ENCODE measurements at regions not wholly inside any gene's neighbourhood (a gene's known extent, or its start where the extent isn't known, plus 50 kb on each side); places are given as distances from the start of the nearest gene placed in this dataset.

DNA sequence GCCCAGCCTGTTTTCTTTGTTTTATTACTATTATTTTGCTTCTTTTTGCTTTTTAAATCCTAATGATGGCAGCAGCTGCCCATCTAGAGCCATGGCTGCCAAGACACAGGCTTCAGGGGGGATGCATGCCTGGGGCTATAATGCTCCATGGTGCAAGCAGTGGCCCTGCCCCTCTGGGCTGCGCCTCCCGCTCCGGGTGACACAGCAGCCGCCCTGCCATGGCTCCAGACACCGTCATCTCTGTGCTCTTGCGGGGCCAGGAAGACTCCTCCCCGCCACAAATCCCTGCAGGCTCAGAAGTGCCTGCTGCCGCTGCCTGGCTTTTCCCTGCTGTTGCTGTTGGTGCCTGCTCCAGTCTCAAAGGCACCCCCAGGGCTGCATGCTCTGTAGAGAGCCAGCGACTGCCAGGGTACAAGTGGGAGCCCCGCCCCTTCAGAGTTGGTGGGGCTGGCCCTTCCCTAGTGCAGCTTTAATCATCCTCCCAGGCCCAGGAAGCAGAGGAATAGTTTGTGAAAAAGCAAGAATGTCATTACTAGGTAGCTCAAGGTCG lies 581.5 kb downstream of the FGF9 start:
- no peak for DNase-seq

DNA sequence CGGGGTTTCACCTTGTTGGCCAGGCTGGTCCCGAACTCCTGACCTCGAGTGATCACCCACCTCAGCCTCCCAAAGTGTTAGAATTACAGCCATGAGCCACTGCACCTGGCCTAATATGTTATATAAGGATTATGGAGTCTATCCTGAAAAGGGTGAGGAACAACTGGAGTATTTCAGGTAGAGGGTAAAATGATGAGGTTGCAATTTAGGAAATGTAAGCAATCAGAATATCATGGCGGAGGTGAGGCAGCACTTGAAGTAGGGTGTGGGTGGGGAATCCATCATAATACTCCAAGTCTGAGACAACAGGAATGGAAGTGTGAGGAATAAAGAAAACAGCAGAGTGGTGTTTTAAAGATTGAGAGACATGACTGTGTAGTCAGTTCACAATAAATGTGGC lies 582.2 kb downstream of the FGF9 start:
- no peak for DNase-seq

- no peak for DNase-seq
Observed at GRCh38 chr13:22256111-22256639, 585.3 kb downstream of the FGF9 start.

GRCh38 chr13:22262001-22262885 lies 591.4 kb downstream of the FGF9 start:
- no peak for DNase-seq

DNA sequence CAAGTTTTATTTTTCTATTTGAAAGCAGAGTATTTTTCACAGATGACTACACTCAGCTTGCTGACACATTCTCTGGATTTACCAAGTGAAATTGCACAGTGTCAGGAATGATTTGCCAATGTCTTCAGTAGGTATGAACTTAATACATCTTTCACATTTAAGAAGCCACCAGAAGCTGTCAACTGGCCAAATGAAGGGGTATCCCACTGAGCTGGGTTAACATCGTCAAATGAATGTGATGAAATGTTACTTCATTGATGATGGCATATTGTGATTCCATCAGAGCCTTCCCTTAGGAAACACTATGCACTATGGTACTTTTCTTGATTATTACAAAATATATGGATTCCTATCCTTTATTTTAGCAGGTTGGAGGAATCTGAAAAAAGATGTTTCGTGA lies 592.3 kb downstream of the FGF9 start:
- DNase-seq: no peak

DNA sequence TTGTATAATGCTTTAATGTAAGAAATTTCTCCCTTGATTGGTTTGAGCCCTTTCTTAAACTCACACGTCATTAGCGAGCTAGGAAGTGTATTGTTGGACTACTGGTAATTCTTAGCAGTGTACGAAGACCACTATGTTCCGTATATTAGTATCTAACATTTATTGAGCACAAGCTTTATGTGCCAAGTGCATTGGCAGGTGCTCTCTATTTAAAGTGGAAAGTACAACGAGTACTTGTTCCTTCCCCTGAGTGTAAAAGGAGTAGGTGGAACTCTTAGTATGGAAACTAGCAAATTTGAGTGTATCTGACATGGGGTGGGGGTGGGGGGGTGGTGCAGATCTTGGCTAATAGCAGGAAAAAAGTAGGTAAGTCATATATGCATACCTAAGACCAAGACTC lies 594.7 kb downstream of the FGF9 start:
- DNase-seq: no peak

DNA sequence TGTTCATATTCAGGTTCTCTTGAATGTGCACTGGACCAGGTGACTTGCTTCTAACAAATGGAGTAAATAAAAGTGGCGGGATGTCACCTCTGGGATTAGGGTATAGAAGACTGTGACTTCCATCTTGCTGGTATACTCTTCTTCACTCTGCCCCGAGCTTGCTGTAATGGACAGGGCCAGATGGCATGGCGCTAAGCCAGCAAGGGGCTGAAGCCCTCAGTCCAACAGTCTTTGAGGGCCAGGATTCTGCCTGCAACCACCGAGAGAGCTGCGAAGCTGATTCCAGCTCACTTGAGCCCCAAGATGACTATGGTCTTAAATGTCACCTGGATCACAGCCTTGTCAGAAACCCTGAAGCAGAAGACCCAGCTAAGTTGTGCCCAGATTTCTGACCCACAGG lies 600.0 kb downstream of the FGF9 start:
- peak; percentile 43 for DNase-seq

DNA sequence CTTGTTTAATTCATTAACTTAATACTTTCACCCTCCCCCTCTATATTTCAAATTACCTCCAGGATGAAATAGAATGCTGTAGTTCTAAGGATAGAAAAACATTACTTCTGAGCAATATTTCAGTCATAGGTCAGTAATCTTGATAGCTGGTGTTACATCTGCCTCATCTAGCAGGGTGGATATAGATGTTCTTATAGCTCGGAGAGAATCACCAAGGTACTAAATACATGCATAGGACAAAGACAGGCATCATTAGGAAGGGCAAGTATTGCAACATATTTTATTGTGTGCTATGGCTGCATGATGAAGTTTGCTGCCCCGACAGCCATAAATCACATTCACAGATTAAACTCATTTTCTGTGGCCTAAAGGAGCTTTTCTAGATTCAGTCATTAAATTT lies 601.0 kb downstream of the FGF9 start:
- no peak for DNase-seq

DNA sequence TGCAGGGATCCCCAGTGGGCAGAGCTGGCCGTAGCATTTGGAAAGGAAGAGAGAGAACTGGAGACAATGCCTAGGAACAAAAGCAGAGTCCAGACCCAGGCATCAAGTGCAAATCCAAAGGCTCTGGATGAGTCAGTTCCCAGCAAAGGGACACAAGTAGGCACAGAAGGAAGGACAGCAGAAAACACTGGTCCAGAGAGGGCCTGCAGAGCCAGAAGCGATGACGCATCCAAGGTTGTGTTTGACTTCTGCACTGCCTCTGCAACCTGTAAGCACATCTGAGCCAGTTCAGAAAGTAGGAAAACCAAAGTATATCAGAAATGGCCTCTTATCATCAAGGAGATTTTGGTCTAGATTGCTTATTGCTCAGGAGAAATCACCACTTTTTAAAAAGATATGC lies 604.5 kb downstream of the FGF9 start:
- no peak for DNase-seq

DNA sequence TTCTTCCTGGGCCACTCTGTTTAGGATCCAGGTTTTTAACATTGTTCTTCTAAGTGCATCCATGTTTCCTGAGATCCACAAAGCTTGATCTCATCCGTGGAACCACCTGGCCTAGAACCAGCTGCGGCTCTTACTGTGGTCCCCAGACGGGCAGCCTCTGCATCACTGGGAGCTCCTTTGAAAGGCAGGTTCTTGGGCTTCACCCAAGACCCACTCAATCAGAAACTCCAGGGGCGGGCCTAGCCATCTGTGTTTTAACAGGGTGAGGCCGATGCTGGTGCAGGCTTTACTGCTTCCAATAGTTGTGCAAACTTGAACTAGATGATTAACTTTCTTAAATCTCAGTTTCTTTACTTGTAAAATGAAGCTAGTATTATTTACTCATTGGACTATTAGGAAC lies 605.7 kb downstream of the FGF9 start:
- DNase-seq: no peak

GRCh38 chr13:22278336-22278929 lies 607.6 kb downstream of the FGF9 start:
- DNase-seq: peak; percentile 31

DNA sequence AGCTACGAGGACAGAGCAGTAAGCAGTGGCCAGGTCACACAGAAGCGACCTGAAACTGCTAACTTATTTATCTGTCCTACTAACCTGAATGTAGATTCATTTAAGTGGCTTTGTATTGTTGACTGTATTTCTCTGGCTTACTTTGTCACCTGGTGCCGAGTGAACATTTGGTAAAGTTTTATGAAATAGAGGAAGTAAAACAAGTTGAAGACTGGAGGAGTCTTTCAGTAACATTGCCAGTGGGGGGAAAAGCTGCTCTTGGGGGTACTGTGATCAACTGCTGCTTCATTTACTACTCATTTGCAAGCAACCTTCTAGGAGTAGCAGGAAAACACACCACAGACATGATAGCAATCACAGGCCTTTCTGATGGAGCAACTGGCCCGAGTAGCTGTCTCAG lies 615.0 kb downstream of the FGF9 start:
- DNase-seq: no peak

GRCh38 chr13:22286338-22286737 lies 615.5 kb downstream of the FGF9 start:
- no peak for DNase-seq

DNA sequence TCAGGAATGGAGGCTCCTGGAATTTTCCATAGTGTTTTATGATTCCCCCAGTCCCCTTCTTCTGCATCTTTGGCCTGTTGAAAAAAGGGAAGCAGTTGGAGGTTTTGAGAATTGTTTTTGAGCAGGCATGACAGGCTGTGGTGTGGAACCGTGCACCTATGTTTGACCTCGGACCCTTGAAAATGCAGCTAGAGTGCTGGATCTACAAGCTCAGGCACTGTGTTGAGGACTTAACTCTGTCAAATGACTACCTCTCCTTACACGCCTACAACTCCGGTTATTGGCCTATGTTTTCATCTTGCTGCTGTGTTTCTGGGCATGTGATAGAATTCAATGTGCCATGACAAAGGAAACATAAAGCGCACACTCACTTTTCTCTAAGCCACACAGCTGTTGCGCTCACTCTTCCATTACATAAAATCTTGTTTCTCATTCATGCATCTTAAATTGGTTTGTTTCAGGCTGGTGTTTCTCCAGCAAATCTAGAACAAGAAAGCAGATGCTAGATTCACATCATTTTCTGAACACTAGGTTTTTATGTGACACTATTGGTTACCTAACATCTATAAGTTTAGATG lies 616.6 kb downstream of the FGF9 start:
- no peak for DNase-seq

GRCh38 chr13:22288496-22288895 lies 617.6 kb downstream of the FGF9 start:
- no peak for DNase-seq

GRCh38 chr13:22289711-22290110 lies 618.8 kb downstream of the FGF9 start:
- DNase-seq: no peak

- DNase-seq: no peak
Observed at GRCh38 chr13:22298530-22298929, 627.7 kb downstream of the FGF9 start.

DNA sequence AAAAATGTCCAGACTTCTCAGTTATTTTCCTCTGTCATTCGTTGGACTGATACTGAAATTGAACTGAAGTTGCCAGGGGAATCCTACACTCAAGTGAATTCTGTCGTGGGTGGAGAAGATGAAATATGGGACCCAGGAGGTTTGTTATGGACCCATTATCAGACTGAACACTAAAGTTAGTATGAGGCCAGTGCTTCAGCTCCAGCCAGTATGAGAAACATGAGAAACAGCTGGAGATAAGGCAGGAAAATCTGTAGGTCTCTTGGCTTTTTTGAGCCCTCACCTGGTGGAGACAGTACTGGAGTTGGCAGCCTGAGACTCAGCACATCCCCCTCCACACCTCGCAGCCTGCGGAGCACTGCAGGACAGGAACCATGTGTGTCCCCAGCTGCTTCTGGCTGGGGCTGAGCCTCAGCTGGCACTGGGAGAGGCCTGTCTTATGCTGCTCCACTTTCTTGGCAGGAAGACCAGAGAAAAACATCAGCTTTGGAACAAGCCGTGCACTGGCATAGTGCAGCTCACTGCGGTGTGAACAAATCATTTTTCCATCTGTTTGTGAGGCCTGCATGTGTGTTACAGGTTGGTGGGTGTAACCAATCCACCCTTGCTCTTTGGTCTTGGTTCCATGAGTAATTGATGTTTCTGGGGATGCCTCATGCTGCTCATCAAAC lies 641.0 kb downstream of the FGF9 start:
- no peak for DNase-seq

GRCh38 chr13:22312405-22312803 lies 641.5 kb downstream of the FGF9 start:
- DNase-seq: no peak

DNA sequence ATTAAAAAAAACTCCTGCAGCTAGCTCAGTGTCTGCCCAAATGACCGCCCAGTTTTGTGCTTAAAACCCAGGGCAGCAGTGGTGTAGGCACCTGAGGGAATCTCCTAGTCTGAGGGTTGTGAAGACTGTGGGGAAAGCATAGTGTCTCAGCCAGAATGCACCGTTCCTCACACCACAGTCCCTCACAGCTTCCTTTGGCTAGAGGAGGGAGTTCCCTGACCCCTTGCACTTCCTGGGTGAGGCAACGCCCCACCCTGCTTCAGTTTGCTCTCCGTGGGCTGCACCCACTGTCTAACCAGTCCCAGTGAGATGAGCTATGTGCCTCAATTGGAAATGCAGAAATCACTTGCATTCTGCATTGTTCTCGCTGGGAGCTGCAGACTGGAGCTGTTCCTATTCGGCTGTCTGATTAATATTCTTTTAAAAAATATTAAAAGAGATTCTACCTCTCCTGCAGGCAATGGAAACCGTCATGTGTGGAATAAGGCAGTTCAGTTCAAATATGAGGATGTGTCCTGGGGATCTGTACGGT lies 645.7 kb downstream of the FGF9 start:
- no peak for DNase-seq

- peak; percentile 20 for DNase-seq
Observed at GRCh38 chr13:22320991-22321390, 650.1 kb downstream of the FGF9 start.

DNA sequence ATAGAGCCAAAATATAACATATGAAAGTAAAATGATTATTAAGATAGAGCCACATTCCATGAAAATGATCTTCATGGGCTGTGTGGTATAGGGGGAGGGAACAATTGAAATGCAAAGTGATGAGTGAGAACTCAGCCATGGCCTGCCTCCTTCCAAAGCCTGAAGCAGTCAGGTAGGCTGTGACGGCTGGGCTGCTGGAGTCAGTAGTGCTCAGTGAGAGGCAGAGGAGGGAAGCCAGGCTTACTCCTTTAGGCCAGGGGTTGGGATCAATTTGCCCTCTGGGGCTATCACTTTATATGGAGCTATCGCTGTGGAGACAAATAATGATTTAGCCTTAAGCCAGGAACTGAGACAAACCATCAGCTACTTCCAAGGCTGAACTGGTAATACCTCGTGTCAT lies 654.9 kb downstream of the FGF9 start:
- no peak for DNase-seq

DNA sequence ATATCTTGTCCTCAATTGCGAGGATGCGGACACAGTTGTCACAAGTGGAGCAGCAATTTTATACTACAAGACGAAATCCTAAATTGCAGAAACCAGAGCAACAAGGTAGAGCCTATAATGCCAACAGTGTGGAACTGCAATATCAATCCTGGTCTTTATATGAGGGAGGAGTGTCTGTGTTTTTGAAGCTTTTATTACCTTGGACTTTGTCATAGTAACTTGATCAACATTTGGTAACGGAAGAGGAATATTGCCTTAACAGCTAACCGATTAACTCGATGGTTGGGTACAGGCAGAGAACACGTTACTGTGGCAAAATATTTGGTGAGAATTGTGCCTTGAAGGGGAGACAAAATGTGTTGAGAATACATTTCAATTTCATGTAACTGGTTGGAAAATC lies 661.5 kb downstream of the FGF9 start:
- no peak for DNase-seq
